SK-N-MC (cell line): ENCODE measurements at regions not wholly inside any gene's neighbourhood (a gene's known extent, or its start where the extent isn't known, plus 50 kb on each side); places are given as distances from the start of the nearest gene placed in this dataset.

ENCODE experiments used
- DNase-seq: peaks from one replicate; pipeline ENCODE4 v3.0.0-alpha.2; 2011; ENCODE audit warnings: low read depth, low spot score
- H3K27ac ChIP-seq: fragments of 200-600 bp; sonication (generic); 2 replicates; pipeline ENCODE4 v1.5.1; 2016; ENCODE audit warnings: mixed run types
- H3K36me3 ChIP-seq: fragments of 200-600 bp; sonication (generic); 2 replicates; pipeline ENCODE4 v1.6.1; 2017; ENCODE audit warnings: antibody characterized with exemption, low read length, mixed read lengths; ENCODE audit not compliant: insufficient read depth
- H3K4me3 ChIP-seq: fragments of 200-600 bp; sonication (generic); 2 replicates; pipeline ENCODE4 v1.5.1; 2016
- H3K9ac ChIP-seq: fragments of 200-600 bp; sonication (generic); 2 replicates; pipeline ENCODE4 v1.8.0; 2017; ENCODE audit warnings: mixed run types, mixed read lengths; ENCODE audit not compliant: insufficient read length
- H3K9me3 ChIP-seq: fragments of 200-600 bp; sonication (generic); 2 replicates; pipeline ENCODE4 v1.6.1; 2017; ENCODE audit warnings: low read depth, mild to moderate bottlenecking, antibody characterized with exemption, low read length, moderate library complexity, mixed read lengths
- EZH2 ChIP-seq: fragments of 200-600 bp; sonication (generic); IDR thresholded peaks from one replicate; pipeline ENCODE4 v1.6.1; 2017; ENCODE audit warnings: antibody characterized with exemption
- FOXP2 ChIP-seq: optimal IDR thresholded peaks from 2 replicates; pipeline ENCODE3; 2011; ENCODE audit warnings: mild to moderate bottlenecking, moderate library complexity; ENCODE audit not compliant: insufficient read depth; ENCODE audit errors: extremely low read length, control extremely low read depth
- POLR2AphosphoS5 ChIP-seq: IDR thresholded peaks from 2 replicates; pipeline ENCODE4 v1.6.1; 2012; ENCODE audit warnings: mild to moderate bottlenecking, low read depth, low read length, borderline replicate concordance

DNA sequence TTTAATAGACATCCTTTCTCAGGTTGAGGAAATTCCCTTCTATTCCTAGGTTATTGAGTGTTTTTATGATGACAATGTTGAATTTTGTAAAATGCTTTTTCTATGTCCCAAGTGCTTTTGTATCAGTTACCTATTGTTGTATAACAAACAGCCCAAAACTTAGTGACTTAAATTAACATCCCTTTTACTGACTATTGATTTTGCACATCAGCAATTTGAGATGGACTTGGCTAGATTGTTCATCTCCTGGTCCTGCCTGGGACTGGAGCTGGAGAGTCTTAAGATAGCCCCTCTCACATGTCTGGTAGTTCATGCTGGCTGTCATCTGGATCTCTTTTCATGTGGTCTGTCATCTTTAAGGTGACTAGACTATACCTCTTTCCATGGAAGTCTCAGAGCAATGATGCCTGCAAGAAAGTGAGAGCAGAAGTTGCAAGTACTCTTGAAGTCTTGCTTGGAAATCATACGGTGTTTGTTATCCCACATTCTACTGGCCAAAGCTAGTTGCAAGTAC is 132.6 kb downstream of the RPAP3 start:
- DNase-seq, result no peak
- Histone ChIP-seq H3K27ac (no peak overlapping the region), H3K36me3 (no peaks in the 10 kb centered on the region), H3K9ac (no peak overlapping the region), H3K4me3 (no peak overlapping the region), H3K9me3 (no peaks in the 10 kb centered on the region)
- TF ChIP-seq FOXP2, result no peak
- no peak for TF ChIP-seq EZH2
- no peak for TF ChIP-seq POLR2AphosphoS5

- Histone ChIP-seq H3K27ac (no peak overlapping the region), H3K4me3 (no peak overlapping the region), H3K9ac (no peak overlapping the region), H3K36me3 (no peaks in the 10 kb centered on the region), H3K9me3 (no peaks in the 10 kb centered on the region)
- no peak for DNase-seq
- TF ChIP-seq FOXP2 (no peak), POLR2AphosphoS5 (no peak), EZH2 (no peak)
Measured at GRCh38 chr12:47570151-47570550, 135.7 kb downstream of the RPAP3 start.

DNA sequence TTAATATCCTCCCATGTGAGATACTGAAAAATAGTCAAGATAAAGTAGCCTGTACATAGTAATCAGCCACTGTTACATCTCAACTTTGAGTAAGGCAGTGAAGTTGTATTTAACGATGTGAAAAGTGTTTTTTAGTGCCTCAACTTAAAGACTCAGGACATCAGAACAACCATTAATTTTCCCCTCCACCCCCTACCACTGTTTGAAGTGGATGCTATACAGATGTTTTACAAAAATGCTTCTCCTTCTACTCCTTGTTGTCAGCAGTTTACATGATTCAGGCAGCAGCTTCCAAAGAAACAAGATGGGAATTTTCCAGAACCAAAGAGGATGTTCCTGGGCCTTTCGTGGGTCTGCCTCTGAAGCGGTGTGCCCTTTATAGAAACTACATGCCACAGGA is 143.6 kb downstream of the RPAP3 start:
- TF ChIP-seq EZH2 (no peak), FOXP2 (no peak), POLR2AphosphoS5 (no peak)
- Histone ChIP-seq H3K9me3 (no peaks in the 10 kb centered on the region), H3K9ac (no peak overlapping the region), H3K36me3 (no peaks in the 10 kb centered on the region), H3K27ac (no peak overlapping the region), H3K4me3 (no peak overlapping the region)
- no peak for DNase-seq

- TF ChIP-seq EZH2, result no peak
- no peak for TF ChIP-seq FOXP2
- TF ChIP-seq POLR2AphosphoS5, result no peak
- Histone ChIP-seq H3K4me3 (no peak overlapping the region), H3K9ac (no peak overlapping the region), H3K27ac (no peak overlapping the region), H3K9me3 (no peaks in the 10 kb centered on the region), H3K36me3 (no peaks in the 10 kb centered on the region)
- no peak for DNase-seq
Measured at GRCh38 chr12:47561746-47562145, 144.1 kb downstream of the RPAP3 start.

DNA sequence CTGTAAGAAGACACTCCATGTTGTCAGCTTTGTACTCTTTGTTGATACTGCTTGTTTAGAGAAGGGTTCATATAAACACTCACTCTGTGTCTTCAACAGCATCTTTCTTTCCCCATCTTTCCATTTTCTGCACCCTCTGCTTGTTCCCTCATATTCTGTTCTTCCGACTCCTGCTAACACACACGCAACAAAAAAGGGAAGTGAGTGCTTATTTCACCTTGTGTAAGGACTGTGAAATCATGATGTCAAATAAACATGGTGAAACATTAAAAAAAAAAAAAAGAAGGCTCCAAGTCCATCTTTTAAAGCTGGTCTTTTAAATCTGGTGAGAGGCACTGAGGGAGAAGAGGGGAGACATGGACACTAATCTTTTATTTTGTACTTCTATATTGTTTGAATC is 145.4 kb downstream of the RPAP3 start:
- TF ChIP-seq FOXP2 (no peak), EZH2 (no peak), POLR2AphosphoS5 (no peak)
- H3K27ac ChIP-seq, result no peak overlapping the region

DNA sequence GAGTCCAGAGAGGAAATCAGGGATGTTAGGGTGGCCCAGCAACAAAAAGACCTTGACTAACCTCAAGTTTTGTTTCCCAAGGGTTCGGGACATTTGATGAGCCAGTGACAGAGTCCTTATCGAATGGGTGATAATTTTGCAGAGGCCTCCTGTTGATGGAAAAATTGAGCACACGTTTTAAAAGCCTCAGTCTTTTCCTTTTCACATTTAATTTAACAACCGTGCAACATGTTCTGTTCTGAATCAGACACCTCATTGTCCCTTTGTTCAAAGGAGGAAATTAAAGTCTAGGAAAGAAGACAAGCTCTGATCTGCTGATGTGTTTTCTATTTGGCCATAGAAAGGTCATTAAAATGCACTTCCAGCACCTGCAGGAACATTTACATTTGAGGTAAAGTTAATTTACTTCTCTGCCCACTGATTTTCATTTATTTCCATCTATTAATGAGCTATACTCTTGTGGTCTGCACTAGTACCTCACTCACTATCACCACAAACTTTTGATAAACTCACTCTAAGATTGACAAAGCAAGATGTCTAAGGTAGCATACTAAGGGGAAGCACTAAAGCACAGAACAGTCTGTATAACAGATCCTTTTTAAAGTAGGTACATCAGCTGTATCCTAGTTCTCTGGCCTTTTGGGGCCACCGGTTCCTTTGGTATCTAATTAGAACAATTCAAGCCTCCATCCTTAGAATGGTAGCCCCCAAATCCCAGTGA is 147.0 kb downstream of the RPAP3 start:
- DNase-seq, result no peak
- no peak overlapping the region for H3K27ac ChIP-seq
- TF ChIP-seq POLR2AphosphoS5 (no peak), FOXP2 (no peak), EZH2 (no peak)
- H3K36me3 ChIP-seq, result no peaks in the 10 kb centered on the region
- H3K9ac ChIP-seq, result no peak overlapping the region
- H3K9me3 ChIP-seq, result no peaks in the 10 kb centered on the region
- H3K4me3 ChIP-seq, result no peak overlapping the region

More for the DNA sequence above, 145.4 kb downstream of the RPAP3 start:
- Histone ChIP-seq H3K9ac (no peak overlapping the region), H3K4me3 (no peak overlapping the region), H3K36me3 (no peaks in the 10 kb centered on the region), H3K9me3 (no peaks in the 10 kb centered on the region)
- DNase-seq, result no peak

GRCh38 chr12:47557386-47557785 is 148.4 kb downstream of the RPAP3 start:
- Histone ChIP-seq H3K36me3 (no peaks in the 10 kb centered on the region), H3K27ac (no peak overlapping the region), H3K4me3 (no peak overlapping the region), H3K9me3 (0 out of 2 replicates have a peak, but pooled peaks cover 4% of the 10 kb centered on the region), H3K9ac (no peak overlapping the region)
- TF ChIP-seq POLR2AphosphoS5 (no peak), EZH2 (no peak), FOXP2 (no peak)
- DNase-seq, result no peak

GRCh38 chr12:47556261-47557030 is 149.4 kb downstream of the RPAP3 start:
- Histone ChIP-seq H3K36me3 (no peaks in the 10 kb centered on the region), H3K4me3 (no peak overlapping the region), H3K27ac (no peak overlapping the region), H3K9ac (no peak overlapping the region), H3K9me3 (0 out of 2 replicates have a peak, but pooled peaks cover 4% of the 10 kb centered on the region)
- no peak for TF ChIP-seq EZH2
- no peak for TF ChIP-seq POLR2AphosphoS5
- TF ChIP-seq FOXP2, result no peak
- DNase-seq, result no peak
